ENCODE measurements at regions not wholly inside any gene's neighbourhood (a gene's known extent, or its start where the extent isn't known, plus 50 kb on each side); places are given as distances from the start of the nearest gene placed in this dataset.

DNA sequence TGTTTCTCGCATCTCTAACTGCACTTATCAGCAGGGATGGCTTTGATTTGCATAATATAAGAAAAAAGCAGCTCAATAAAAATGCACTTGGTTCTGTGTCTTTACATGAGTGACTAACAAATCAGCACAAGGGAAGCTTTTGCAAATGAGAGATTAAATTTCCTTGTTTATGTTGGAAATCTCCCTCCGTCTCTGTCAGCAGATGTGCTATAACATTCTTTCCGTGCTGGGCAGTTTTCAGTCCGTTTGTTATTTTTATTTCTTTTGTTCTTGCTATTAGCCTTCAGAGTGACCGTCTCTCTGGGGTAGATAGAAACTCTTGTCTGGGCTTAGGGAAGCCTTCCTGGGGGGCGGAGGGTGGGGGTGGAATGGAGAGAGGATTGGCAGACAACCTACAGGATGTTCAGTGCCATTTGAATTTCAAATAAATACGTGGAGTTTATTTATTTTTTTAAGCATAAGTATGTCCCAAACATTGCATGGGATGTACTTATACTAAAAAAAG, 96.0 kb downstream of the GATA3 start:
- no peak for TF ChIP-seq EZH2 (IDR thresholded peaks at IDR 0.05; ENCODE audit: insufficient read depth, poor library complexity, severe bottlenecking)
- no peak for TF ChIP-seq EZH2phosphoT487 (IDR thresholded peaks at IDR 0.05; ENCODE audit: insufficient read depth, low read depth)
